HepG2 (cell line): ENCODE measurements at regions not wholly inside any gene's neighbourhood (a gene's known extent, or its start where the extent isn't known, plus 50 kb on each side); places are given as distances from the start of the nearest gene placed in this dataset.

Experiments
- ATAC-seq: fragments of 200-7000 bp; cut with Tn5 transposase; 3 replicates; pipeline ENCODE4 v1.9.1; 2020; ENCODE audit warnings: mild to moderate bottlenecking, moderate library complexity
- BruUV-seq: library from RNA; stranded (reverse); fragments of 400-500 nt; replicated peaks from 2 replicates; lab custom pipeline; 2021; lab: Mats Ljungman, UMichigan
- CTCF ChIA-PET: fragments of 300-600 bp; formaldehyde crosslinking; extraction: SDS; loops from one replicate; lab custom pipeline; 2021; ENCODE audit warnings: low total read pairs, inconsistent platforms, low intra/inter-chr PET ratio; lab: Yijun Ruan, JAX
- POLR2A ChIA-PET: fragments of 350-600 bp; sonication (Branson Sonifier 250); formaldehyde crosslinking; loops from one replicate; lab custom pipeline; 2020; ENCODE audit warnings: antibody characterized with exemption, inconsistent platforms; lab: Yijun Ruan, JAX
- DNase-seq: peaks from one replicate; pipeline ENCODE4 v3.0.0-alpha.2; 2015; ENCODE audit warnings: low spot score
- FAIRE-seq: peaks from 3 replicates; lab custom pipeline; 2011; peaks lifted over from hg19 to GRCh38; lab: Jason Lieb, UNC
- H2AFZ ChIP-seq: one replicate; pipeline ENCODE4 v1.6.1; 2011; ENCODE audit warnings: low read length, inconsistent platforms
- H3K27ac ChIP-seq: fragments of 300-600 bp; 3 replicates; pipeline ENCODE4 v1.8.0; 2011; ENCODE audit warnings: mixed run types, mild to moderate bottlenecking, mixed read lengths, low read length, inconsistent platforms; ENCODE audit not compliant: insufficient read depth; ENCODE audit errors: extremely low read length
- H3K27me3 ChIP-seq, 2 experiments: fragments of 200-600 bp in 1 of 2; 2 replicates in 1 of 2; 3 replicates in 1 of 2; pipeline versions ENCODE4 v1.6.0 to v1.8.0; 2011; ENCODE audit warnings: low read length in 2 of 2, mild to moderate bottlenecking in 2 of 2, moderate library complexity in 2 of 2, inconsistent platforms in 1 of 2; ENCODE audit not compliant: insufficient read depth in 2 of 2, control insufficient read depth in 1 of 2
- H3K36me3 ChIP-seq, 2 experiments: fragments of 200-600 bp in 1 of 2; replicated peaks in 1 of 2; 2 replicates in 1 of 2; 3 replicates in 1 of 2; pipeline versions ENCODE4 v1.5.1 to v1.8.0; 2011; ENCODE audit warnings: low read length in 2 of 2, inconsistent platforms in 1 of 2; ENCODE audit not compliant: insufficient read depth in 2 of 2, control insufficient read depth in 1 of 2
- H3K4me1 ChIP-seq: 2 replicates; pipeline ENCODE4 v1.5.1; 2012; ENCODE audit warnings: low read length, inconsistent platforms; ENCODE audit not compliant: insufficient read depth
- H3K4me2 ChIP-seq: 2 replicates; pipeline ENCODE4 v1.6.0; 2011; ENCODE audit warnings: low read depth, low read length, inconsistent platforms
- H3K4me3 ChIP-seq, 3 experiments: fragments of 200-600 bp in 1 of 3; sonication (generic), shearing (Covaris generic) in 1 of 3; replicated peaks in 1 of 3; 2 replicates each; pipeline ENCODE4 v1.5.1; 2011 to 2016; ENCODE audit warnings: low read length in 3 of 3, inconsistent platforms in 2 of 3, low read depth in 2 of 3, mild to moderate bottlenecking in 2 of 3, control low read depth in 1 of 3, mixed read lengths in 1 of 3; ENCODE audit not compliant: insufficient read depth in 1 of 3
- H3K79me2 ChIP-seq: one replicate; pipeline ENCODE4 v1.6.1; 2011; ENCODE audit warnings: low read length, inconsistent platforms; ENCODE audit not compliant: insufficient read depth
- H3K9ac ChIP-seq: 2 replicates; pipeline ENCODE4 v1.6.0; 2011; ENCODE audit warnings: mild to moderate bottlenecking, low read depth, low read length, inconsistent platforms; ENCODE audit not compliant: insufficient read depth
- H3K9me3 ChIP-seq: 2 replicates; pipeline ENCODE4 v1.5.1; 2012; ENCODE audit warnings: mild to moderate bottlenecking, low read length
- H4K20me1 ChIP-seq: 2 replicates; pipeline ENCODE4 v1.6.0; 2011; ENCODE audit warnings: inconsistent platforms, mild to moderate bottlenecking, low read length, moderate library complexity; ENCODE audit not compliant: insufficient read depth
- GMEB1 ChIP-seq: sonication (generic); formaldehyde crosslinking; IDR thresholded peaks from 2 replicates; pipeline ENCODE4 v1.5.1; 2020; ENCODE audit warnings: missing genetic modification reagents, mild to moderate bottlenecking, borderline replicate concordance
- GPBP1L1 ChIP-seq: sonication (generic); formaldehyde crosslinking; IDR thresholded peaks from 2 replicates; pipeline ENCODE4 v1.5.0; 2020; ENCODE audit warnings: mild to moderate bottlenecking, missing genetic modification reagents
- HOXA7 ChIP-seq: sonication (generic); formaldehyde crosslinking; IDR thresholded peaks from 2 replicates; pipeline ENCODE4 v1.8.1; 2022; ENCODE audit warnings: mild to moderate bottlenecking, missing genetic modification reagents, moderate library complexity
- LCORL ChIP-seq, 2 experiments: fragments of 450-650 bp in 1 of 2; sonication (generic) in 1 of 2; formaldehyde crosslinking in 1 of 2; IDR thresholded peaks; 2 replicates each; pipeline versions ENCODE4 v1.5.0 to v1.6.1; 2017 to 2020; ENCODE audit warnings: antibody characterized with exemption in 1 of 2, missing genetic modification reagents in 1 of 2
- POLR2AphosphoS5 ChIP-seq: IDR thresholded peaks from 2 replicates; pipeline ENCODE4 v1.6.1; 2012; ENCODE audit warnings: low read depth, low read length
- RNF219 ChIP-seq: sonication (generic); formaldehyde crosslinking; IDR thresholded peaks from 2 replicates; pipeline ENCODE4 v1.5.0; 2020; ENCODE audit warnings: mild to moderate bottlenecking, missing genetic modification reagents
- SMARCC2 ChIP-seq: fragments of 450-650 bp; IDR thresholded peaks from 2 replicates; pipeline ENCODE4 v1.6.1; 2017; ENCODE audit warnings: antibody characterized with exemption, mild to moderate bottlenecking
- ZMAT3 ChIP-seq: sonication (generic); formaldehyde crosslinking; conservative IDR thresholded peaks from 2 replicates; pipeline ENCODE4 v1.7.0; 2021; ENCODE audit warnings: missing genetic modification reagents
- ZNF142 ChIP-seq: sonication (generic); formaldehyde crosslinking; IDR thresholded peaks from 2 replicates; pipeline ENCODE4 v1.4.0; 2020; ENCODE audit warnings: missing genetic modification reagents
- ZNF256 ChIP-seq: sonication (generic); formaldehyde crosslinking; conservative IDR thresholded peaks from 2 replicates; pipeline ENCODE4 v1.4.0; 2020; ENCODE audit warnings: missing genetic modification reagents
- ZNF512 ChIP-seq: sonication (generic); formaldehyde crosslinking; IDR thresholded peaks from 2 replicates; pipeline ENCODE4 v1.4.0; 2020; ENCODE audit warnings: mild to moderate bottlenecking, missing genetic modification reagents
- ZNF850 ChIP-seq: sonication (generic); formaldehyde crosslinking; conservative IDR thresholded peaks from 2 replicates; pipeline ENCODE4 v1.9.0; 2021; ENCODE audit warnings: mild to moderate bottlenecking, missing genetic modification reagents
- WGBS: methylation state at CpG from one replicate; pipeline ENCODE4 v1.1.6; 2017; ENCODE audit warnings: low lambda C conversion rate; 5-methylcytosine and 5-hydroxymethylcytosine counted together
- in situ Hi-C: cut with HindIII; loops from 2 replicates; pipeline ENCODE4 v1.10.0; 2017; ENCODE audit warnings: low pct_unique_long_range_greater_than_20kb; ENCODE audit not compliant: extremely low pct_ligation_motif_present
- intact Hi-C: fragments of 100-400 bp; cut with micrococcal nuclease; formaldehyde crosslinking; loops from one replicate; pipeline ENCODE4 v1.10.0; 2022; ENCODE audit not compliant: unreplicated experiment

GRCh38 chr10:60522617-60523016, 132.9 kb upstream of the ANK3 start:
- H3K27me3 ChIP-seq, result no peaks in the 10 kb centered on the region
- intact Hi-C loops (no loop called here), in situ Hi-C loops (no loop called here)
- whole genome bisulfite sequencing, result 35% methylated on average over 2 of the region's 2 CpGs
- BruUV-seq, result no TSS peak
- H3K4me3 ChIP-seq, result no peak overlapping the region
- CTCF ChIA-PET, result no interaction called here
- no peak for FAIRE-seq
- no peak overlapping the region for H2AFZ ChIP-seq
- no peak overlapping the region for H3K4me2 ChIP-seq
- H3K79me2 ChIP-seq, result no peaks in the 10 kb centered on the region
- H3K9ac ChIP-seq, result no peak overlapping the region
- no peak for ATAC-seq
- H3K4me1 ChIP-seq, result no peaks in the 10 kb centered on the region
- no peaks in the 10 kb centered on the region for H3K9me3 ChIP-seq
- no peak for DNase-seq
- H3K27ac ChIP-seq, result no peak overlapping the region
- H3K36me3 ChIP-seq, result no peaks in the 10 kb centered on the region
- POLR2A ChIA-PET, result no interaction called here
- H4K20me1 ChIP-seq, result no peaks in the 10 kb centered on the region
- TF ChIP-seq ZNF256 (no peak), POLR2AphosphoS5 (no peak), RNF219 (CRISPR knock-in tag) (no peak), GPBP1L1 (CRISPR knock-in tag) (no peak), HOXA7 (no peak), LCORL (IDR thresholded peaks at IDR 0.05) (no peak), LCORL (CRISPR knock-in tag; IDR thresholded peaks at IDR 0.05) (no peak), GMEB1 (no peak), ZMAT3 (CRISPR knock-in tag) (no peak), ZNF512 (no peak), ZNF142 (CRISPR knock-in tag) (no peak), SMARCC2 (no peak), ZNF850 (CRISPR knock-in tag) (no peak)
